OCI-LY1 (cell line): ENCODE measurements at regions not wholly inside any gene's neighbourhood (a gene's known extent, or its start where the extent isn't known, plus 50 kb on each side); places are given as distances from the start of the nearest gene placed in this dataset.

Source experiments
- EZH2 ChIP-seq: fragments of 200-600 bp; sonication (generic), shearing (Covaris generic); IDR thresholded peaks from 2 replicates; pipeline ENCODE4 v1.8.0; 2017; ENCODE audit warnings: borderline replicate concordance, mixed run types, mild to moderate bottlenecking, antibody characterized with exemption, low read length, moderate library complexity, mixed read lengths
- TF ChIP-seq, protein P1 (sequence below): fragments of 200-600 bp; sonication (generic), shearing (Covaris generic); IDR thresholded peaks from 2 replicates; pipeline ENCODE4 v1.5.1; 2017; ENCODE audit warnings: mild to moderate bottlenecking, antibody characterized with exemption, low read length, moderate library complexity, mixed read lengths

DNA sequence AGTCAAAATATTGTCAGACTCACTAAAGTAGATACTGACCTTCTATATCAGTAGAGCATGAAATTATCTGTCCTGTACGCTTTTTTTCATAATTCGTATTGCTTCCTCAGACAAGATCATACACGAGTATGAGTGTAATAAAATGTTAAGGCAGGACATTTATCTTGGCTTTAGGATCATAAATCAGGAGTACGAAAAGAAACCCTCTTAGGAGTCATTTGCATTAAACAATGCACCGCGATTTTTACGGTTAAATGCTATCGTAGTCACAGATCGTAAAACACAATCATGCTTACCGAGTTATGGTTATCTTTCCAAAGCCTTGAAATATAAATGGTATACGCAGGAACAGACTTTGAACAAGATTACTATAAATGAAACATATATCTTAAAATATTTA, 510.3 kb upstream of the ROBO1 start:
- TF ChIP-seq, protein P1, sequence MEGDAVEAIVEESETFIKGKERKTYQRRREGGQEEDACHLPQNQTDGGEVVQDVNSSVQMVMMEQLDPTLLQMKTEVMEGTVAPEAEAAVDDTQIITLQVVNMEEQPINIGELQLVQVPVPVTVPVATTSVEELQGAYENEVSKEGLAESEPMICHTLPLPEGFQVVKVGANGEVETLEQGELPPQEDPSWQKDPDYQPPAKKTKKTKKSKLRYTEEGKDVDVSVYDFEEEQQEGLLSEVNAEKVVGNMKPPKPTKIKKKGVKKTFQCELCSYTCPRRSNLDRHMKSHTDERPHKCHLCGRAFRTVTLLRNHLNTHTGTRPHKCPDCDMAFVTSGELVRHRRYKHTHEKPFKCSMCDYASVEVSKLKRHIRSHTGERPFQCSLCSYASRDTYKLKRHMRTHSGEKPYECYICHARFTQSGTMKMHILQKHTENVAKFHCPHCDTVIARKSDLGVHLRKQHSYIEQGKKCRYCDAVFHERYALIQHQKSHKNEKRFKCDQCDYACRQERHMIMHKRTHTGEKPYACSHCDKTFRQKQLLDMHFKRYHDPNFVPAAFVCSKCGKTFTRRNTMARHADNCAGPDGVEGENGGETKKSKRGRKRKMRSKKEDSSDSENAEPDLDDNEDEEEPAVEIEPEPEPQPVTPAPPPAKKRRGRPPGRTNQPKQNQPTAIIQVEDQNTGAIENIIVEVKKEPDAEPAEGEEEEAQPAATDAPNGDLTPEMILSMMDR, result no peak
- no peak for TF ChIP-seq EZH2
